WTC11 (cell line): ENCODE measurements at regions not wholly inside any gene's neighbourhood (a gene's known extent, or its start where the extent isn't known, plus 50 kb on each side); places are given as distances from the start of the nearest gene placed in this dataset.

ENCODE experiments used
- CREB1 ChIP-seq: sonication (generic); formaldehyde crosslinking; IDR thresholded peaks from 2 replicates; pipeline ENCODE4 v1.8.0; 2023; ENCODE audit warnings: mild to moderate bottlenecking, missing genetic modification reagents
- CTCF ChIP-seq: fragments of 200-600 bp; IDR thresholded peaks from 2 replicates; pipeline ENCODE4 v1.8.0; 2022; ENCODE audit warnings: antibody characterized with exemption
- E2F1 ChIP-seq: sonication (generic); formaldehyde crosslinking; IDR thresholded peaks from 2 replicates; pipeline ENCODE4 v1.8.0; 2022; ENCODE audit warnings: mild to moderate bottlenecking, missing genetic modification reagents
- IRF2 ChIP-seq: sonication (generic); formaldehyde crosslinking; IDR thresholded peaks from 2 replicates; pipeline ENCODE4 v1.8.0; 2022; ENCODE audit warnings: low read depth, missing genetic modification reagents, borderline replicate concordance
- MLX ChIP-seq: sonication (generic); formaldehyde crosslinking; IDR thresholded peaks from 2 replicates; pipeline ENCODE4 v1.8.1; 2023; ENCODE audit warnings: mild to moderate bottlenecking, missing genetic modification reagents, moderate library complexity
- ZBTB43 ChIP-seq: sonication (generic); formaldehyde crosslinking; IDR thresholded peaks from 2 replicates; pipeline ENCODE4 v1.8.1; 2023; ENCODE audit warnings: mild to moderate bottlenecking, missing genetic modification reagents

- no peak for TF ChIP-seq CTCF
- TF ChIP-seq CREB1 (CRISPR knock-in tag), result no peak
- no peak for TF ChIP-seq MLX (CRISPR knock-in tag)
- TF ChIP-seq E2F1 (CRISPR knock-in tag), result no peak
- no peak for TF ChIP-seq ZBTB43
- no peak for TF ChIP-seq IRF2 (CRISPR knock-in tag)
Measured at GRCh38 chr5:135235551-135236227, 163.3 kb downstream of the MACROH2A1 start.
